Neural cell (in vitro differentiated cells): ENCODE measurements at regions not wholly inside any gene's neighbourhood (a gene's known extent, or its start where the extent isn't known, plus 50 kb on each side); places are given as distances from the start of the nearest gene placed in this dataset.

Source experiments
- H2AFZ ChIP-seq: fragments of 200-600, 300-800 bp; sonication (generic), shearing (Covaris generic); 2 replicates; pipeline ENCODE4 v1.6.0; 2014; ENCODE audit warnings: low read depth, mild to moderate bottlenecking, antibody characterized with exemption, low read length, moderate library complexity
- H3F3A ChIP-seq: fragments of 200-600 bp; shearing (Covaris generic); 2 replicates; pipeline ENCODE4 v1.6.1; 2016; ENCODE audit warnings: mild to moderate bottlenecking, moderate library complexity, mixed read lengths, antibody characterized with exemption, low read length; ENCODE audit not compliant: insufficient read depth, poor library complexity, severe bottlenecking
- H3K27ac ChIP-seq: fragments of 200-600, 300-800 bp; sonication (generic), shearing (Covaris generic); 2 replicates; pipeline ENCODE4 v1.5.1; 2014; ENCODE audit warnings: mild to moderate bottlenecking, low read length, moderate library complexity
- H3K27me3 ChIP-seq: fragments of 300-800, 200-600 bp; sonication (generic), shearing (Covaris generic); 2 replicates; pipeline ENCODE4 v1.6.0; 2014; ENCODE audit warnings: mild to moderate bottlenecking, low read depth, low read length, moderate library complexity; ENCODE audit not compliant: insufficient read depth
- H3K36me3 ChIP-seq: fragments of 300-800, 200-600 bp; sonication (generic), shearing (Covaris generic); 2 replicates; pipeline ENCODE4 v1.5.1; 2014; ENCODE audit warnings: mild to moderate bottlenecking, antibody characterized with exemption, low read length, moderate library complexity; ENCODE audit not compliant: insufficient read depth
- H3K4me2 ChIP-seq: fragments of 300-800, 200-600 bp; sonication (generic), shearing (Covaris generic); 2 replicates; pipeline ENCODE4 v1.6.0; 2014; ENCODE audit warnings: mild to moderate bottlenecking, low read length
- H3K4me3 ChIP-seq: fragments of 300-800, 200-600 bp; sonication (generic), shearing (Covaris generic); 2 replicates; pipeline ENCODE4 v1.5.1; 2014; ENCODE audit warnings: mild to moderate bottlenecking, low read length, moderate library complexity
- H3K79me2 ChIP-seq: fragments of 200-600 bp; shearing (Covaris generic); replicated peaks from 2 replicates; pipeline ENCODE4 v1.6.0; 2014; ENCODE audit warnings: mild to moderate bottlenecking, low read length, moderate library complexity; ENCODE audit not compliant: insufficient read depth
- H3K9ac ChIP-seq: fragments of 300-800, 200-600 bp; sonication (generic), shearing (Covaris generic); 2 replicates; pipeline ENCODE4 v1.6.1; 2016; ENCODE audit warnings: mild to moderate bottlenecking, low read length, mixed read lengths
- H3K9me2 ChIP-seq: fragments of 200-600 bp; shearing (Covaris generic); 2 replicates; pipeline ENCODE4 v1.6.1; 2016; ENCODE audit warnings: mild to moderate bottlenecking, low read length, mixed read lengths; ENCODE audit not compliant: insufficient read depth
- H3K9me3 ChIP-seq: fragments of 200-600, 300-800 bp; sonication (generic), shearing (Covaris generic); 2 replicates; pipeline ENCODE4 v1.6.1; 2016; ENCODE audit warnings: mild to moderate bottlenecking, mixed run types, low read length, moderate library complexity, mixed read lengths
- H4K20me1 ChIP-seq: fragments of 200-600 bp; shearing (Covaris generic); 2 replicates; pipeline ENCODE4 v1.6.1; 2016; ENCODE audit warnings: mild to moderate bottlenecking, mixed run types; ENCODE audit not compliant: insufficient read depth
- EP300 ChIP-seq: fragments of 450-650 bp; conservative IDR thresholded peaks from 2 replicates; pipeline ENCODE4 v1.6.1; 2014; ENCODE audit warnings: antibody characterized with exemption, mild to moderate bottlenecking, moderate library complexity; ENCODE audit not compliant: poor library complexity, severe bottlenecking
- EZH2 ChIP-seq: fragments of 200-600, 300-800 bp; shearing (Covaris generic), sonication (generic); IDR thresholded peaks from 2 replicates; pipeline ENCODE4 v1.6.1; 2014; ENCODE audit warnings: antibody characterized with exemption, low read length, borderline replicate concordance, mild to moderate bottlenecking; ENCODE audit not compliant: insufficient read depth, poor library complexity, severe bottlenecking
- MXI1 ChIP-seq: fragments of 450-650 bp; conservative IDR thresholded peaks from 2 replicates; pipeline ENCODE4 v1.6.1; 2014; ENCODE audit warnings: antibody characterized with exemption, mild to moderate bottlenecking; ENCODE audit not compliant: poor library complexity, severe bottlenecking
- POLR2AphosphoS5 ChIP-seq: IDR thresholded peaks from 2 replicates; pipeline ENCODE4 v1.6.1; 2012
- RAD21 ChIP-seq: fragments of 450-650 bp; conservative IDR thresholded peaks from 2 replicates; pipeline ENCODE4 v1.6.1; 2014; ENCODE audit warnings: antibody characterized with exemption, mild to moderate bottlenecking, moderate library complexity
- REST ChIP-seq: IDR thresholded peaks from 2 replicates; pipeline ENCODE4 v1.6.1; 2012; ENCODE audit warnings: borderline replicate concordance
- SMC3 ChIP-seq: fragments of 450-650 bp; conservative IDR thresholded peaks from 2 replicates; pipeline ENCODE4 v1.6.1; 2014; ENCODE audit warnings: antibody characterized with exemption, mild to moderate bottlenecking, moderate library complexity; ENCODE audit not compliant: poor library complexity
- TAF1 ChIP-seq: IDR thresholded peaks from 2 replicates; pipeline ENCODE4 v1.6.1; 2012; ENCODE audit warnings: low read depth
- TF ChIP-seq, protein P1 (sequence below): fragments of 450-650 bp; IDR thresholded peaks from 2 replicates; pipeline ENCODE4 v1.5.1; 2014; ENCODE audit warnings: antibody characterized with exemption, mild to moderate bottlenecking, moderate library complexity; ENCODE audit not compliant: poor library complexity, severe bottlenecking

GRCh38 chr22:22316589-22316988 lies 72.0 kb downstream of the VPREB1 start:
- Histone ChIP-seq H4K20me1 (no peaks in the 10 kb centered on the region), H3K27ac (no peak overlapping the region), H3K79me2 (no peaks in the 10 kb centered on the region), H3K9ac (no peak overlapping the region), H2AFZ (no peak overlapping the region), H3K36me3 (no peaks in the 10 kb centered on the region), H3K4me2 (no peak overlapping the region), H3F3A (no peaks in the 10 kb centered on the region), H3K9me2 (no peaks in the 10 kb centered on the region), H3K9me3 (no peaks in the 10 kb centered on the region), H3K4me3 (no peak overlapping the region), H3K27me3 (no peaks in the 10 kb centered on the region)
- TF ChIP-seq POLR2AphosphoS5: no peak

GRCh38 chr22:22318723-22319465 lies 74.3 kb downstream of the VPREB1 start:
- TF ChIP-seq, protein P1, sequence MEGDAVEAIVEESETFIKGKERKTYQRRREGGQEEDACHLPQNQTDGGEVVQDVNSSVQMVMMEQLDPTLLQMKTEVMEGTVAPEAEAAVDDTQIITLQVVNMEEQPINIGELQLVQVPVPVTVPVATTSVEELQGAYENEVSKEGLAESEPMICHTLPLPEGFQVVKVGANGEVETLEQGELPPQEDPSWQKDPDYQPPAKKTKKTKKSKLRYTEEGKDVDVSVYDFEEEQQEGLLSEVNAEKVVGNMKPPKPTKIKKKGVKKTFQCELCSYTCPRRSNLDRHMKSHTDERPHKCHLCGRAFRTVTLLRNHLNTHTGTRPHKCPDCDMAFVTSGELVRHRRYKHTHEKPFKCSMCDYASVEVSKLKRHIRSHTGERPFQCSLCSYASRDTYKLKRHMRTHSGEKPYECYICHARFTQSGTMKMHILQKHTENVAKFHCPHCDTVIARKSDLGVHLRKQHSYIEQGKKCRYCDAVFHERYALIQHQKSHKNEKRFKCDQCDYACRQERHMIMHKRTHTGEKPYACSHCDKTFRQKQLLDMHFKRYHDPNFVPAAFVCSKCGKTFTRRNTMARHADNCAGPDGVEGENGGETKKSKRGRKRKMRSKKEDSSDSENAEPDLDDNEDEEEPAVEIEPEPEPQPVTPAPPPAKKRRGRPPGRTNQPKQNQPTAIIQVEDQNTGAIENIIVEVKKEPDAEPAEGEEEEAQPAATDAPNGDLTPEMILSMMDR: no peak
- TF ChIP-seq EZH2 (no peak), POLR2AphosphoS5 (no peak), RAD21 (no peak), EP300 (no peak), MXI1 (no peak), TAF1 (no peak), REST (no peak), SMC3 (no peak)
- Histone ChIP-seq H3K27ac (no peak overlapping the region), H4K20me1 (no peaks in the 10 kb centered on the region), H3F3A (no peaks in the 10 kb centered on the region), H3K9me3 (no peaks in the 10 kb centered on the region), H2AFZ (no peak overlapping the region), H3K36me3 (no peaks in the 10 kb centered on the region), H3K27me3 (no peaks in the 10 kb centered on the region), H3K9ac (no peak overlapping the region), H3K4me3 (no peak overlapping the region), H3K4me2 (no peak overlapping the region), H3K9me2 (no peaks in the 10 kb centered on the region), H3K79me2 (no peaks in the 10 kb centered on the region)
